CD14-positive monocyte (primary cell): ENCODE measurements at regions not wholly inside any gene's neighbourhood (a gene's known extent, or its start where the extent isn't known, plus 50 kb on each side); places are given as distances from the start of the nearest gene placed in this dataset.
A peak's percentile ranks its signal among the peaks of the same experiment; 100 is the strongest.

Experiments
- DNase-seq, 3 donors: peaks; one replicate each; pipeline ENCODE4 v3.0.0-alpha.2; 2011 to 2022
- H2AFZ ChIP-seq: 2 replicates; pipeline ENCODE4 v1.6.0; 2012; ENCODE audit warnings: mild to moderate bottlenecking, low read depth, low read length, inconsistent platforms; ENCODE audit not compliant: insufficient read depth, poor library complexity, severe bottlenecking
- H3K27ac ChIP-seq, 2 donors: 1 replicate in 1 of 2; 2 replicates in 1 of 2; pipeline ENCODE4 v1.5.1; 2012 to 2013; ENCODE audit warnings: low read length in 2 of 2, control low read depth in 1 of 2, inconsistent platforms in 1 of 2, low read depth in 1 of 2, mild to moderate bottlenecking in 1 of 2
- H3K27me3 ChIP-seq, 2 donors: one replicate each; pipeline versions ENCODE4 v1.6.0 to v1.6.1; 2011 to 2013; ENCODE audit warnings: low read length in 2 of 2; ENCODE audit not compliant: control insufficient read depth in 2 of 2, insufficient read depth in 2 of 2
- H3K36me3 ChIP-seq, 2 donors: replicated peaks in 1 of 2; 1 replicate in 1 of 2; 2 replicates in 1 of 2; pipeline versions ENCODE4 v1.5.1 to v1.6.1; 2012 to 2013; ENCODE audit warnings: low read length in 2 of 2, control low read depth in 1 of 2, inconsistent platforms in 1 of 2, mild to moderate bottlenecking in 1 of 2; ENCODE audit not compliant: insufficient read depth in 2 of 2, control insufficient read depth in 1 of 2
- H3K4me1 ChIP-seq, 2 donors: 1 replicate in 1 of 2; 2 replicates in 1 of 2; pipeline versions ENCODE4 v1.5.1 to v1.6.1; 2012 to 2013; ENCODE audit warnings: low read length in 2 of 2, control low read depth in 1 of 2, inconsistent platforms in 1 of 2, mild to moderate bottlenecking in 1 of 2, moderate library complexity in 1 of 2; ENCODE audit not compliant: insufficient read depth in 2 of 2, control insufficient read depth in 1 of 2
- H3K4me2 ChIP-seq: replicated peaks from 2 replicates; pipeline ENCODE3; 2012; ENCODE audit warnings: low read length, moderate library complexity, mild to moderate bottlenecking; ENCODE audit not compliant: poor library complexity, severe bottlenecking; ENCODE audit errors: extremely low read depth
- H3K4me3 ChIP-seq, 3 experiments: fragments of 200-600 bp in 1 of 3; sonication (generic) in 1 of 3; replicated peaks in 1 of 3; 1 replicate in 2 of 3; 2 replicates in 1 of 3; pipeline ENCODE4 v1.5.1; 2011 to 2013; ENCODE audit warnings: low read length in 3 of 3, mild to moderate bottlenecking in 3 of 3, control low read depth in 2 of 3, low read depth in 2 of 3, inconsistent platforms in 1 of 3, moderate library complexity in 1 of 3
- H3K79me2 ChIP-seq: 2 replicates; pipeline ENCODE4 v1.6.0; 2012; ENCODE audit warnings: mild to moderate bottlenecking, control low read depth, inconsistent platforms, low read length, moderate library complexity; ENCODE audit not compliant: insufficient read depth
- H3K9ac ChIP-seq: 2 replicates; pipeline ENCODE4 v1.6.0; 2017; ENCODE audit warnings: low read length, mild to moderate bottlenecking; ENCODE audit not compliant: insufficient read depth, poor library complexity, severe bottlenecking
- H3K9me3 ChIP-seq, 2 donors: replicated peaks in 1 of 2; 1 replicate in 1 of 2; 2 replicates in 1 of 2; pipeline versions ENCODE4 v1.5.1 to v1.6.1; 2012 to 2013; ENCODE audit warnings: low read length in 2 of 2, control low read depth in 1 of 2; ENCODE audit not compliant: control insufficient read depth in 1 of 2, insufficient read depth in 1 of 2
- H4K20me1 ChIP-seq: 2 replicates; pipeline ENCODE4 v1.6.0; 2012; ENCODE audit warnings: mild to moderate bottlenecking, low read length, control low read depth, moderate library complexity; ENCODE audit not compliant: insufficient read depth
- H3K27ac Mint-ChIP-seq, 7 donors: one replicate each; pipeline ENCODE4 v1.8.0; 2020; ENCODE audit warnings: mild to moderate bottlenecking in 7 of 7, mixed read lengths in 7 of 7, moderate library complexity in 6 of 7, inconsistent platforms in 2 of 7
- H3K27me3 Mint-ChIP-seq, 3 donors: one replicate each; pipeline ENCODE4 v1.8.0; 2021 to 2022; ENCODE audit warnings: low read depth in 3 of 3, mild to moderate bottlenecking in 3 of 3, mixed read lengths in 3 of 3, moderate library complexity in 3 of 3, inconsistent platforms in 1 of 3
- H3K36me3 Mint-ChIP-seq, 2 donors: one replicate each; pipeline ENCODE4 v1.8.0; 2020; ENCODE audit warnings: mixed read lengths in 2 of 2, inconsistent platforms in 1 of 2, mild to moderate bottlenecking in 1 of 2
- H3K4me1 Mint-ChIP-seq: one replicate; pipeline ENCODE4 v1.8.0; 2020; ENCODE audit warnings: mild to moderate bottlenecking, mixed read lengths
- H3K4me3 Mint-ChIP-seq, 2 donors: one replicate each; pipeline ENCODE4 v1.8.0; 2020; ENCODE audit warnings: mild to moderate bottlenecking in 2 of 2, mixed read lengths in 2 of 2, moderate library complexity in 1 of 2
- H3K9me3 Mint-ChIP-seq, 7 donors: one replicate each; pipeline ENCODE4 v1.8.0; 2020 to 2022; ENCODE audit warnings: mixed read lengths in 7 of 7, mild to moderate bottlenecking in 6 of 7, moderate library complexity in 6 of 7, inconsistent platforms in 2 of 7
- WGBS: methylation state at CpG from one replicate; pipeline ENCODE4 v1.1.5; 2013; ENCODE audit warnings: missing lambda C conversion rate; ENCODE audit not compliant: insufficient coverage; 5-methylcytosine and 5-hydroxymethylcytosine counted together
- intact Hi-C, 2 donors: fragments of 100-400 bp; cut with micrococcal nuclease; formaldehyde crosslinking; loops; one replicate each; pipeline versions ENCODE4 v1.15.0 to v1.15.1; 2023
- TF ChIP-seq, protein P1 (sequence below): fragments of 200-600 bp; IDR thresholded peaks from one replicate; pipeline ENCODE4 v1.8.0; 2022; ENCODE audit warnings: antibody characterized with exemption, mild to moderate bottlenecking

DNA sequence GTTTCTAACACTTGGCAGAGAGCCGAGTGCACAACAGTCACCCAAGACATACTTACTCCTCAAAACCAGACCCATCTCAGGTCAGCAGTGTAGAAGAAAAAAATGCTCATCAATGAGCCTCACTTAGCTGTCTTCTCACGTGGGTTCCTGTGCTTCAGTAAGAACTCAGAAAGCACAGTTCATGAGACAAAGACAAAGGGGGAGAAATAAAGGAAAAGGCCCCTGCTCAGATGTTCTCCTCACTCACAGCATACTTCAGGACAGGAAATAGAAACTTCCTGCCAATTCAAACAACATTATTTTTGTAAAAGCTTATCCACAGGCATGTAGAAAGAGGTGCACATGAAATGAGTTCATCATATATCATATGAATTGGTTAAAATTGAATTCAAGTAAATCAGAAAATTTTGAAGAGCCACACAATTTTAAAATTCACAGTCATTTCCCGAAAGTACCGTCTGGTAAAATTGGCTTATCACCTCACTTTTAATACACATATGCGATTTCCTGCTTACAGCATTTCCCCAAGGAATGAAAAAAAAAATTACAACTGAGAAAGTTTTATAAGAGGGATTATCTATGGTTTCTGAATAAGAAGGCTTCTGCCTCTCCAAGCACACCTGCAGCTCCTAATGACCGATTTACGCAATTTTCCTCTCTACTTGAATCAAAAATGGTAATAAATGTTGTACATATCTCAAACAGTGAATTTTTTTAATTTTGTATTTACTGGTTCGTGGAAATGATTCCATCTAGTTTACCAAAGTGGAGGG is 328.3 kb downstream of the TMEM167A start:
- Mint-ChIP-seq H3K27ac (no peak overlapping the region), H3K36me3 (no peaks in the 10 kb centered on the region), H3K4me3 (peak overlapping the region in 1 of 2 donors; percentile 53), H3K9me3 (peaks cover 4 to 24% (median 13%) of the 10 kb centered on the region in 7 donors), H3K4me1 (peaks cover 5% of the 10 kb centered on the region), H3K27me3 (peaks cover 2 to 21% (median 11%) of the 10 kb centered on the region in 3 donors)
- Histone ChIP-seq H3K27me3 (peaks cover 0 to 10% of the 10 kb centered on the region in 2 donors), H3K27ac (no peak overlapping the region), H3K9me3 (peaks cover 0 to 12% of the 10 kb centered on the region in 2 donors), H4K20me1 (no peaks in the 10 kb centered on the region), H3K79me2 (no peaks in the 10 kb centered on the region), H3K4me3 (no peak overlapping the region), H2AFZ (no peak overlapping the region), H3K36me3 (no peaks in the 10 kb centered on the region), H3K4me2 (no peak overlapping the region), H3K4me1 (no peaks in the 10 kb centered on the region), H3K9ac (no peak overlapping the region)
- TF ChIP-seq, protein P1, sequence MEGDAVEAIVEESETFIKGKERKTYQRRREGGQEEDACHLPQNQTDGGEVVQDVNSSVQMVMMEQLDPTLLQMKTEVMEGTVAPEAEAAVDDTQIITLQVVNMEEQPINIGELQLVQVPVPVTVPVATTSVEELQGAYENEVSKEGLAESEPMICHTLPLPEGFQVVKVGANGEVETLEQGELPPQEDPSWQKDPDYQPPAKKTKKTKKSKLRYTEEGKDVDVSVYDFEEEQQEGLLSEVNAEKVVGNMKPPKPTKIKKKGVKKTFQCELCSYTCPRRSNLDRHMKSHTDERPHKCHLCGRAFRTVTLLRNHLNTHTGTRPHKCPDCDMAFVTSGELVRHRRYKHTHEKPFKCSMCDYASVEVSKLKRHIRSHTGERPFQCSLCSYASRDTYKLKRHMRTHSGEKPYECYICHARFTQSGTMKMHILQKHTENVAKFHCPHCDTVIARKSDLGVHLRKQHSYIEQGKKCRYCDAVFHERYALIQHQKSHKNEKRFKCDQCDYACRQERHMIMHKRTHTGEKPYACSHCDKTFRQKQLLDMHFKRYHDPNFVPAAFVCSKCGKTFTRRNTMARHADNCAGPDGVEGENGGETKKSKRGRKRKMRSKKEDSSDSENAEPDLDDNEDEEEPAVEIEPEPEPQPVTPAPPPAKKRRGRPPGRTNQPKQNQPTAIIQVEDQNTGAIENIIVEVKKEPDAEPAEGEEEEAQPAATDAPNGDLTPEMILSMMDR: no peak
- no peak for DNase-seq
- intact Hi-C loops: no loop called here
- 20% methylated on average over 1 of the region's 8 CpGs for WGBS

DNA sequence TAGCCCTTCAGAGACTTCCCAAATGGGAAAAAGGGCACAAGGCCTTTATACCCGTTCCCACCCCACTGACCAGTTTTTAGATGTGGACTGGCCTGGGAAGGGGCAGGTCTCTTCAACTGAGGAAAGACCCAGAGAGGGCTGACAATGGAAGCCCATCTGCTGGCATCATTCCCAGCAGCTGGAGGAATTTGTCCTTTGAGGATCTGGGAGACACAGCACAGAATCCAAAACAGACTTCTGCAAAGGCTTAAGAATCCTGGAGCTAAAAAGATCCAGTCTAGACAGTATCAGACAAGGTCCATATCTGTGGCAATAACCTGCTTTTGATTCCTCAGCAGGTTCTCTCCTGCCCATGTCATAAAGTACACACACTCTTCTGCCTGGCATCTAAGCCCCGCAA is 329.2 kb downstream of the TMEM167A start:
- DNase-seq: no peak
- Mint-ChIP-seq H3K4me3 (no peak overlapping the region), H3K36me3 (no peaks in the 10 kb centered on the region), H3K27me3 (peaks cover 2 to 21% (median 9%) of the 10 kb centered on the region in 3 donors), H3K4me1 (peaks cover 5% of the 10 kb centered on the region), H3K9me3 (peaks cover 4 to 24% (median 13%) of the 10 kb centered on the region in 7 donors), H3K27ac (no peak overlapping the region)
- no peak overlapping the region for H3K9ac ChIP-seq
- no peak overlapping the region for H3K27ac ChIP-seq
- H3K36me3 ChIP-seq: no peaks in the 10 kb centered on the region
- 92% methylated on average over 2 of the region's 2 CpGs for WGBS
- no peak overlapping the region for H2AFZ ChIP-seq
- intact Hi-C loops: no loop called here
- no peaks in the 10 kb centered on the region for H3K4me1 ChIP-seq
- peaks cover 0 to 12% of the 10 kb centered on the region in 2 donors for H3K9me3 ChIP-seq
- H3K4me2 ChIP-seq: no peak overlapping the region
- no peak overlapping the region for H3K4me3 ChIP-seq
- no peaks in the 10 kb centered on the region for H4K20me1 ChIP-seq
- no peaks in the 10 kb centered on the region for H3K79me2 ChIP-seq
- H3K27me3 ChIP-seq: peaks cover 0 to 10% of the 10 kb centered on the region in 2 donors
- TF ChIP-seq, protein P1: no peak
